HG03521 (cell line): ENCODE measurements at regions not wholly inside any gene's neighbourhood (a gene's known extent, or its start where the extent isn't known, plus 50 kb on each side); places are given as distances from the start of the nearest gene placed in this dataset.

ENCODE experiments used
- ATAC-seq: cut with Tn5 transposase; IDR thresholded peaks from one replicate; pipeline ENCODE4 v1.9.1; 2021; ENCODE audit warnings: mild to moderate bottlenecking, moderate library complexity; ENCODE audit not compliant: unreplicated experiment

- ATAC-seq, result no peak
Measured at GRCh38 chr2:241942416-241943208, 73.1 kb downstream of the RTP5 start.

GRCh38 chr2:241943209-241943850 is 73.8 kb downstream of the RTP5 start:
- no peak for ATAC-seq

GRCh38 chr2:241943961-241944575 is 74.5 kb downstream of the RTP5 start:
- no peak for ATAC-seq

GRCh38 chr2:241944821-241945220 is 75.3 kb downstream of the RTP5 start:
- ATAC-seq, result no peak

- ATAC-seq, result no peak
Measured at GRCh38 chr2:241945311-241945710, 75.8 kb downstream of the RTP5 start.

GRCh38 chr2:241945803-241946202 is 76.3 kb downstream of the RTP5 start:
- no peak for ATAC-seq

GRCh38 chr2:241946306-241947003 is 76.9 kb downstream of the RTP5 start:
- no peak for ATAC-seq

GRCh38 chr2:241947004-241947350 is 77.4 kb downstream of the RTP5 start:
- no peak for ATAC-seq

- ATAC-seq, result no peak
Measured at GRCh38 chr2:241947401-241947800, 77.9 kb downstream of the RTP5 start.

- ATAC-seq, result no peak
Measured at GRCh38 chr2:241947876-241948275, 78.3 kb downstream of the RTP5 start.

GRCh38 chr2:241948299-241948897 is 78.9 kb downstream of the RTP5 start:
- no peak for ATAC-seq

GRCh38 chr2:241948901-241949735 is 79.6 kb downstream of the RTP5 start:
- ATAC-seq, result no peak

- no peak for ATAC-seq
Measured at GRCh38 chr2:241949736-241950412, 80.3 kb downstream of the RTP5 start.

GRCh38 chr2:241950413-241951315 is 81.1 kb downstream of the RTP5 start:
- ATAC-seq, result no peak

GRCh38 chr2:241951316-241951700 is 81.8 kb downstream of the RTP5 start:
- no peak for ATAC-seq

- no peak for ATAC-seq
Measured at GRCh38 chr2:241951920-241952319, 82.4 kb downstream of the RTP5 start.

GRCh38 chr2:241952816-241953215 is 83.3 kb downstream of the RTP5 start:
- ATAC-seq, result no peak

GRCh38 chr2:241953324-241953928 is 83.9 kb downstream of the RTP5 start:
- ATAC-seq, result no peak
